ENCODE measurements at regions not wholly inside any gene's neighbourhood (a gene's known extent, or its start where the extent isn't known, plus 50 kb on each side); places are given as distances from the start of the nearest gene placed in this dataset.

GRCh38 chr6:125406741-125407140 lies 105.0 kb upstream of the HDDC2 start:
- TF ChIP-seq, protein P1, sequence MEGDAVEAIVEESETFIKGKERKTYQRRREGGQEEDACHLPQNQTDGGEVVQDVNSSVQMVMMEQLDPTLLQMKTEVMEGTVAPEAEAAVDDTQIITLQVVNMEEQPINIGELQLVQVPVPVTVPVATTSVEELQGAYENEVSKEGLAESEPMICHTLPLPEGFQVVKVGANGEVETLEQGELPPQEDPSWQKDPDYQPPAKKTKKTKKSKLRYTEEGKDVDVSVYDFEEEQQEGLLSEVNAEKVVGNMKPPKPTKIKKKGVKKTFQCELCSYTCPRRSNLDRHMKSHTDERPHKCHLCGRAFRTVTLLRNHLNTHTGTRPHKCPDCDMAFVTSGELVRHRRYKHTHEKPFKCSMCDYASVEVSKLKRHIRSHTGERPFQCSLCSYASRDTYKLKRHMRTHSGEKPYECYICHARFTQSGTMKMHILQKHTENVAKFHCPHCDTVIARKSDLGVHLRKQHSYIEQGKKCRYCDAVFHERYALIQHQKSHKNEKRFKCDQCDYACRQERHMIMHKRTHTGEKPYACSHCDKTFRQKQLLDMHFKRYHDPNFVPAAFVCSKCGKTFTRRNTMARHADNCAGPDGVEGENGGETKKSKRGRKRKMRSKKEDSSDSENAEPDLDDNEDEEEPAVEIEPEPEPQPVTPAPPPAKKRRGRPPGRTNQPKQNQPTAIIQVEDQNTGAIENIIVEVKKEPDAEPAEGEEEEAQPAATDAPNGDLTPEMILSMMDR (IDR thresholded peaks at IDR 0.05) = no peak
- TF ChIP-seq POLR2A (IDR thresholded peaks at IDR 0.05) = no peak
